ENCODE measurements at regions not wholly inside any gene's neighbourhood (a gene's known extent, or its start where the extent isn't known, plus 50 kb on each side); places are given as distances from the start of the nearest gene placed in this dataset.

DNA sequence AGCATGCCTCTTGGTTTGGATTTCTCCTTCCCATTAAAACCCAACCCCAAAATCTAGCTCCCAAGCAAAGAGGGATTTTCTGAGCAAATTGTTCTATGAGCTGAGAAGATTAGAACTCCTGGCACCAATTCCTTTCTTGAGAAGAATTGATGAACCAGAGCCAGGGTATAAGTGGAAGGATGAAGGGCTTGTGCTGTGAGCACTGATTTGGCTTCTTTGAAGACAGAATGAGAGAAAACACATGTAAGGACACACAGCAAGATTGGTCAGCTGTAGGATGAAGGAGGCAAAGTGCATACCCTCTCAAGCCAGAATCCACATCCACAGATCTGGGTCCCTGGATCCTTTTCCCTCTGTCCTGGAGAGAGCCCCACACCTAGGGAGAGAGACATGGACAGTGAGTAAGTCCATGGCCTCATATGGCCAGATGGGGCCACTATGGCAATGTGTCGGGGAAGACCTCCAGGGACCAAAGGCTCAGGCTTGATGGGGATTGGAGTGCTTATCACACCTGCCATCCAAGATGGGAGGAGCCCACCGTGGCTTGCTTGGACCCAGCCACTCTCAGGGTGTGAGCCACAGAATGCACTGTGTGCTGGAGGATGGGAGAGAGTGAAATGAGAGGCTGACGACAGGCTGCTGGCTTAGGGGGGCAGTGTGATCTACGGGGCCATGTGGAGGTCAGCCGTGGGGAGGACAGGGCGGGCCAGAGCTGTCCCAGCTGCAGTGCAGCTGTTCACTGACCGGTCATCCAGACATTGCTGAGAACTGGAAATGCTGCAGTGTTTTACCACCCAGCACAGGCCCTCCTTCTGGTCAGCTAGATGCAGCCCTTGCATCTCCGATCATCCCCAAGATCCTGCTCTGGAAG is 339.8 kb downstream of the CYP26B1 start:
- peak; percentile 23 for DNase-seq

DNA sequence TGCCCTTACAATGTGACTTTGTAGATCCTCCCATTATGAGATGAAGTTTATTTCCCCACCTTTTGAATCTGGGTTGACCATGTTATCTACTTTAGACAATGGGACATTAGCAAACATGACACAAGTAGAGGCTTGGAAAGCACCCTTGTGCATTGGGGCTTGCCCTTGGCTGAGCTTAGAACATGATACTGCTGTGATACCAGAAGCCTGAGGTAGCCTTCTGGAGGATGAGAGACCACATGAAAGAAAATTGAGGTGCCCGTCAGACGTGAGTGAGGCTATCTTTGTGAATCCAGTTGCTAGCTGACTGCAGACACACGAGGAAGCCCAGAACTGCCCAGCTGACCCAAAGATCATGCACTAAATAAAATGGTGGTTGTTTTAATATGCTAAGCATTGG is 341.2 kb downstream of the CYP26B1 start:
- DNase-seq, result peak; percentile 35

DNA sequence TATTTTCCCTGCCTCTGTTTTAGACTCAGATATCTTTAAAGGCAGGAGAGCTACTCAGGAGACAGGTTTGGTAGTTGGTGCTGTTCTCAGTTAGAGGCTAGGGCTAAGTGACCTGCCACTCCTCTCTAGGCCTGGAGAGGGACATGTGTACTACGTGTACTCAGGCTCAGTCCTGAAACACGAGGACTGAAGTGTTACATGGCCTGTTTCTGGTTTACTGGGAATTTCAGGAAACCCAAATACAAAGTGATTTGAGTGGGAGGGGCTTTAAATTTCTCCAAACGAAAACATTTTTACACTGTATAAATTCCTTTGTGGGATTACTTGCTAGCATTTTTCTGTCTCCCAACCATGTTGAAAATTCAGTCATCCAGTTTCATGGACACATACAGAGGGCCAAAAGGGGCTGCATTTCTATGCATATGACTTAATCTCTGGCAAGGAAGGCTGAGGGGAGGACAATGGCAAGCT is 343.3 kb downstream of the CYP26B1 start:
- DNase-seq, result peak; percentile 55

DNA sequence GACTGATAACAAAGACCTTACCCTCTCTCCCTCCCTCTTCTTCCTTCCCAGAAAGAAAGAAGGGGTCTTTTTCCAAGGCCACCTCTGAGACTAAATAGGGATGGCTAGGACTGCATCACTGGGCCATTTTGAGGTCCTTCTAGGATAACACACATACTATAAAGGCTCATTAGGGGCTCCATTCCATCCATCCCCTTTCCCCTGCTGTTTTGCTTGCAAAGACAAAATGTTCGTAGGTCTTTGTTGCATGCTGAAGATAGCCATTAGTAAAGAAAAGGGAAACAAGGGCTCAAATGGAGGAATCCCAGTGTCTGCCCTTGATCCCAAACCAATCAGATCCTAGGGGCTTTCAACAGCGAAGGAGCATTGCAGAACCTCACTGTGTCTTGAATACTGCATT is 344.3 kb downstream of the CYP26B1 start:
- DNase-seq, result peak; percentile 20

DNA sequence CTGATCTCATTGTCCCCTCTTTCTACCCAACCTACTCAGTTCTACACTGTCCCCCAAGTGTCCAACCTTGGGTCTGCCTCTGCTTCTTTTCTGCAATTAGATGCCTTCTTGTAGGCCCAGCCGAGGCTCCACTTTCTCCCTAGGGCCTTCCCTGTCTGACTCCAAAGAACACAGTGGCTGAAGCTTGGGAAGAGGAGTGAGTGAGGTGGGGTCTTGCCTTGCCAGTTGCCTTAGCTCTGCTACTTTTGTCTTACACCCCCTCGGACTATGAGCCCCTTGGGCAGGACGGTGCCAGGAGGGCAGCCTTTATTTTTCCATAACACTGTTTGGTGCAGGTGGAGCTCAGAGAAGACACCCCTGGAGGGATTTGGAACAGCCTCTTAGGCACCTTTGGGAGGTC is 345.1 kb downstream of the CYP26B1 start:
- peak; percentile 38 for DNase-seq

DNA sequence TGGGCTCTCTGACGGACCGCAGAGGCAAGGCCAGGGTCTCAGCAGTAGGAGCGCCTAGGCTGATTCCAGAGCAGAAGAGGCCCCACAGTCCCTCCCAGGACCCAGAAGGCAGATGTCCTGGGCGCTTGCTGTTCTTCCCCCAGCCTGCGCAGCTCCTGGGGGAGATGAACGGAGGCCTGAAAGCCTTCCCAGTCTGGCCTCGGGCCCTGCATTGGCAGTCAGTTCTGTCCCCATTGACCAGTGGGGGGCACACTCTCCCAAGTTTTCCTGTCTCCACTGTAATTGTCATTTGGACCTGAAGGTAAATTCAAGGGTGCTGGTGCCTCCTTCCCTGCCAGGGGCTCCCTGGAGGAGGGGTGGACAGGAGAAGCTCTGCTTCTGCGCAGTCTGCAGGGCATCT is 345.7 kb downstream of the CYP26B1 start:
- DNase-seq, result peak; percentile 89

DNA sequence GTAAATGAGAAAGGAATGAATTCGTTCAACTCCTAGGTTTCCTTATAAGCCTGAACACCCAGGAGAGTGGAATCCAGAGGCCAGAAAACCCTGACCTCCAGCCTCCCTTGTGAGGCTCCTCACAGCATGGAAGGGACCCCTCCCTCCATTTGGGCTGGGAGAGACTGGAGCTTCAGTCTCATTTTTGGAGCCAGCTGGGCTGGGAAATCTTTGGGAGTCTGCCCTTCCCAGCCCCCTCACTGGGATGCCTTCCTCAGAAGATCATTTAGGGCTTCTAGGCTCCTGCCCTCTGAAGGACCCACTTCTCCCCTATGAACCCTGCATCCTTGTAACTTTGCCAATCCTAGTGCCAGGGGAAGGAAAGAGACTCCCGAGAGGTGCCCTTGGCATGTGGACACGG is 346.1 kb downstream of the CYP26B1 start:
- DNase-seq, result peak; percentile 37

DNA sequence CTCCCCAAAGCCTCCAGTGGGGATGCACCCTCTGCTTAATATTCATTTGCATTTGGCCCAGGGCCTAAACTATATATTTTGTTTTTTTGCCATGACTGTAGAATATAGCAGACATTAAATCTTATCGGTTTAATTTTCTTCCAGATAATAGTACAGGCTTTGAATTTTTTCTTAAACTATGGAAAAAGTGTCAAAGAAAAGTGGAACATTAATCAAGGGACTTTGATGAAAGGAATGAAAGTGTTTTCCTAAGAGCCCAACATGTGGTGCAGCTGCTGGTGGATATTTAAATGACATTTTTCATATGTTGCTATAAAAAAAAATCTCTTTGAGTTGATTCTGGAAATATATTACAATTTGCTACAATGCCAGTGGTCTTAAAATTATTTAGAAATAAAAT is 346.8 kb downstream of the CYP26B1 start:
- DNase-seq, result no peak

DNA sequence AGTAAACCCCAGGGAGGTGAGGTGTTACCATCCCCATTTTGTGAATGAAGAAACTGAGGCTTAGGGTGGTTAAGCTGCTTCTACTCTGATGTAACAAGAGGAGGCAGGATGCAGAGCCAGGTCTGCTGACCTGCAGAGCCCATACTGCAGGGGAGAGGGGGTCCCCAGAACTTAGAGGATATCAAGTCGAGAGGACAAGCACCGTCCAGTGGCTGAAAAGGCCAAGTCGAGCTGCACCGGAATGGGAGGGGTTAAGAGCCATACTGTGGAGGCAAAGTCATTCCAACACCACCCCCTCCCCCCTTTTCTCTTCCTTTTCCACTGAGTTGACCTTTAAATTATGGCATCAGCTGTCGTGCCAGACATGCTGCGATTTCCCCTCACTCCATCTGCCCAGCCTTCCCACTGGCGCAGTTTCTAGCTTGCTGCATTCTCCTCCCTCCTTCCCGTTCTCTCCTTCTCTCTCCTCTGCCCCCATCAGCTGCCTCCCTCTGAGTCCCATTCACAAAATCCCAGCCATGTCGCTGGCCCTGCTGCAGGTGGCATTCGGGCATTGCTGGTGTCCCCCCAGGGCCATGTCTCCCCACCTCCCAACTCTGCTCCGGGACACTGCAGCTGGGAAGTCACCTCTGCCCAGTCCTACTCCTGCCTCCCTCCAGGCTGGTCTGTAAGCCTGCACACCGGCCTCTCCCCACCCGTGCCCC is 346.9 kb downstream of the DYSF start:
- DNase-seq, result peak; percentile 41

DNA sequence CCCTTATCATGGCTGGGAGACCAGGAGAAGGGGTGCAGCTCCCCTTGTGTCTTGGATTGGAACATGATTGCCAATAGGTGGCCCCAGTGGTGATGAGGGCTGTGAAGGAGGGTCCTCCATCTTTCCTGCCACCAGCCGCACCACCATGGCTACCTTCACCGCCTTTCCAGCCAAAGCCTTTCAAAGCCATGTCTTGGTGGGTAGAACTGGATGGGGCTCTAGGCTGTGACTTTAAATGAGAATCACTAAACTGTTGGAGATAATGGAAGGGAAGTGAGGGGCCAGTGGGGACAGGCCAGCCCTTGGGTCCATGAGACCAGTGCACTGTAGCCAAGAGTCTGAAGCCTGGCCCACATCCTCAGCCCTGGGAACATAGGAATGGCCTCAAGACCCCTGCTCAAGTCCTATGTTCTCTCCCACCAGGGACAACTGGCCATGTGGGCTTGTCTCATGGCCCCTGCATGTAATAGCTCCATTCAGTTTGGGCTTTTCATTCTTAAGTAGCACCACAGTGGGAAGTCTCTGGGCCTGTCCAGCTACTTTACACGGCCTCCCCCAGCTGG is 345.7 kb downstream of the DYSF start:
- no peak for DNase-seq

DNA sequence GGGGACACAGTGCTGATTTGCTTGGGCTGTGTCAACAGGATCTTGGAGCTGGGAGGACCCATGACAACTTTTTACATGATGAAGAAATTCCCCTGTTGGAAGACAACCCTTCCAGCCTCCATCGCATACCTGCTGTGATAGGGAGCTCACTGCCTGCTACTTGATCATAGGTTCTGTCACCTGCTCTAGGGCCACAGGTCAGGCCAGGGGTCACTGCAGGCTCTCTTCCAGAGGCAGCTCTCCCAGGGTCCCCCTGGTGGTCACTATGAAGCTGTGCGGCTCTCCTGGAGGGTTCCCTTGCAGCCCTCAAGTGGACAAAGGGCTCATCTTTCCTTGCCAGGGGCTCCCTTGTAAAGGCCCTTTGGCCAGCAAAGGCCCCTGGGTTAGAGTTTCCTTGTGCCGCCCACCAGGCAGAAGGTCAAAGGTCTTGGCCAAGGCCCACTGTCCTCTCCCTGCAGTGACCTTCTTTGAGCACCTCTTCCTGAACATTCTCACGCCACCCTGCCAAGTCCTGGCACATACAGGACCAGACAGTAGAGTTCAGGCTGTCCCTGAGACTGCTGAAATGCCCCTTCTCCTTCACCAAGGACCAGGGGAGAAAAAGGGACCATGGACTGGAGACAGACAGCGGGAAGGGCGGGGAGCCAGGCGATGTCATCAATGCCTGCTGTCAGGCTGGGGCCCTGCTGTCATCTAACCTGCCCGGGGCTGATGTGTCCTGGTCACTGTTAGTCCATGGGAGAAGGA is 345.1 kb downstream of the DYSF start:
- DNase-seq, result peak; percentile 83

DNA sequence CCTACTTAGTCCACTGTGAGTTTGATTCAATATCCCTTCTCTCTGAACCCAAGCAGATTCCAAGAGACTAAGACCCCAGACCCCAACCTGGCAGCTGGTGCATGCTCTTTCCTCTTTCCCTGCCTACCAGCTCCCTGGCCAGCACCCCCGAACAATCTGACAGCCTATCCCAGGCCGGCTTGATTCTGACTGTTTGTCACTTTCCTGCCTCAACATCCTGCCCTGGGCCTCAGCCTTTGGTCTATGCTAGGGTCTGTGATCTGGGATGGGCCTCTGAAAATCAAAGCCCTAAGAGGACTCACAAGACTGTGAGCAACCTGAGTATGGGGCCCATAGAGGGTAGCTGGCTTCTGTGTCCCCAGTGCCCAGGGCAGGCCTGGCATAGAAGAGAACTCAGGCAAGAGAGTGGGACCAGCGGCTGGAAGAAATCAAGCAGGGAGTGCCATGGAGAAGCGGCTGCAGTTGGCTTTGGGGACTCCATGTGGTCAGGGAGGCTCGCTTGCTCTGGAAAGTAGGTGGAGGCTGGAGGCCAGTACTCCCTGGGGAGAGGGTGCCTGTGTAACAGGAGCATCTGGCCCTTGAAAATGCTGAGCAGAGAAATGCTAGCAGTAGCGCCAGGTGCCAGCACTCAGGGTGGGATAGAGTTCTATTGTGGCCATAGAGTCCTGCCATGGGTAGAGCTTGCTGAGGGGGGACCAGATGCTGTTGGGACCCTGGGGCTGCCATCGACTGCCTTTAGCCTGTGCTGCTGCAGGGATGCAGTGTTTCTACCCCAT is 343.9 kb downstream of the DYSF start:
- DNase-seq, result peak; percentile 44

DNA sequence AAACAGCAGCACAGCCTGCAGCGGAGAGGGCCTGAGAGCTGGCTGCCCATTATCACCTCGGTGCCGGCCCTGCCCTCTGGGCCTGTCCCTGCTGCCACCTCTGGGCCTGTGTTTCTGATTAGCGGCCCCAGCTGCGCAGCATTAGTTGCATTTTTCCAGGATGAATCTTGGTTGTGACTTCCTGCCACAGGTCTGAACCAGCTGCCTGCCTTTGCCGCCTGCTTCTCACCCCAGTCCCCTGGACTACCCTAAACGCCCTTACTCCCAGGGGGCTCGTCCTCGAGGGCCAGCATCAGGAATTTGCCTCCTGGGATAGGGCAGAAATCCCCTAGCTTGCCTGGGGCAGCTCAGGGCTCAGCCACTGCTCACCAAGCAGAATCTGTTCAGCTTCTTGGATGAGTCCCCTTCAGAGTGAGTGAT is 342.8 kb downstream of the DYSF start:
- peak; percentile 96 for DNase-seq

DNA sequence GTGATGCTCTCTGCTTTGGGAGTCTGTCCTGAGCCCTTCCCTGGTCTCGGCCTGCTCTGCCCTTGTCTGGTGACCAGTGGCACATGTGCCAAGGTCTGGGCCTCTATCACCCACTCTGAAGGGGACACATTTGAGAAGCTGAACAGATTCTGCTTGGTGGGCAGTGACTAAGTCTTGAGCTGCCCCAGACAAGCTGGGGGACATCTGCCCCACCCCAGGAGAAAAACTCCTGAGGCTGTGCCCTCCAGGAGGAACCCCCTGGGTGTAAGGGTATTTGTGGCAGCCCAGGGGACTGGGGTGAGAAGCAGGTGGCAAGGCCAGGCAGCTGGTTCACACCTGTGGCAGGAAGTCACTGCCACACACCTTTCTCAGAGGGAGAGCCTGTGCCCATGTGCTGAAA is 342.1 kb downstream of the DYSF start:
- DNase-seq, result no peak

DNA sequence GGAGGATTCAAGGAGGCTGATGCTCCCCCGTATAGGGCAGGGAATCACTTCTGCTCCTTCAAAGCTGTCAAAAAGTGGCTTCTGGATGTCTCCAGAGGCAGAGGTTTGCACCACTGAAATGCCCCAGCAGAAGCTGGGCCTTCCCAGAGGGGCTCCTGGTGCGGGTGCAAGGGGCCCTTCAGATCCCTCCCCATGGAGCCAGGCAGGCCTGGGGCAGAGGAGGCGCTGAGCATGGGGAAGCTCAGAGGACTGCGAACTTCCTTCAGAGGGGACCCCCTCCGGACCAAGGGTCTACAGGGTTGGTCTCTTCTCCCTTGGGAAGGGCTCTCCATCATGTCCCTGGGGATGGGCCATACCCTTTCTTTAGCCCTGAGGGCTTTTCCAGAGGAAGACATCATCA is 341.2 kb downstream of the DYSF start:
- no peak for DNase-seq

DNA sequence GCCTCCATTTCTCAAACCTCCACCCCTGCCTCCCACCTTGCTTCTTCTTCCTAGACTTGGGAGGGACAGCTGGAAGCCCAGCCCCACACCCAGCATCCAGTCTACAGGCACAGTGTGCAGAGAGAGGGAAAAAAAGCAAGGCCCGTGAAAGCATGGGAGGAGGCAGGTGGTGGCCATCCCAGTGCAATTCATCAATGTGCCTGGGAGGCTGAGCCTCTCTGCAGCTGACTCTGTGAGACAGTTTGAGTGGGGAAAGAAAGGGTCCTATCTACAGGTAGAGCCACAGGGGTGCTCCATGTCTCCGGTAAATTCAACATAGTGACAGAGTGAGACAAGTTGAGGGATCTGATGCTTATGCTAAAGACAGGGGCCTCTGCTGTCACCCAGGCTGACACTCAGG is 340.6 kb downstream of the DYSF start:
- DNase-seq, result no peak

DNA sequence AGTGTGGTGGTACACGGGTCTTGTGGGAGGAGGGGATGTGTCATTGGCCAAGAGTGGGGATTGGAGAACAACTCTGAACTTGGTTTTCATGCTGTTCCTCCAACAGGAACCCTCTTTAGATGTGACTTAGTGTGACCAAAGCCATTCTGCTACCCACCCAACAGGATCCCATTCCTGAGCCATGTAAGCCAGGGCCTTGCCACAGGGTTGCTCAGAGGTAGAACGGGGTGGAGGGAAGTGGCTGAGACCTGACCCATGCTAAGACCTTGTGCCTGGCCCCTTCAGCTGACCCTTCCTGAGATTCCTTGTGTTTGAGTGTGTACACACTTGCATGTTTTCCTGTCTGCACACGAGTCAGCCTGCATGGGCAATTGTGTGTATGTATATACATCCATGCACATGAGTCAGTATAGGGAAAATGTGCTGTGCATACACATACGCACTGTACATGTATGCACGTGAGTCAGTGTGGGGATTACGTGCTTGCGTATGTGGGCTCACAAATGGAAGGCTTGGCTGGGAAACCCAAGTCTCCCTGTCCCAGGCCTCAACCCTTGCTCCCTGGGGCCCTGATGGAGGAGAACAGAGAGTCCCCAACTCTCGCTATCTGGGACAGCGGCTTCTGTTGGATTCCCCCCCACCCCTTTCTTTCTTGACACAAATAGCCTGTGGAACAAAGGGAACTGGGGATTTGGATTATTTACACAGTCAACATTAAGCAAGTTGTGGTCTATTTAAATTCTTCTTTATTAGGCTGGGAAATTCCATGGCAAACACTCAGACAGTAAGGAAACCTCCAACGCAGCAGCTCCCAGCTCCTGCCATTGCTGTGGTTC is 339.8 kb downstream of the DYSF start:
- DNase-seq, result no peak

DNA sequence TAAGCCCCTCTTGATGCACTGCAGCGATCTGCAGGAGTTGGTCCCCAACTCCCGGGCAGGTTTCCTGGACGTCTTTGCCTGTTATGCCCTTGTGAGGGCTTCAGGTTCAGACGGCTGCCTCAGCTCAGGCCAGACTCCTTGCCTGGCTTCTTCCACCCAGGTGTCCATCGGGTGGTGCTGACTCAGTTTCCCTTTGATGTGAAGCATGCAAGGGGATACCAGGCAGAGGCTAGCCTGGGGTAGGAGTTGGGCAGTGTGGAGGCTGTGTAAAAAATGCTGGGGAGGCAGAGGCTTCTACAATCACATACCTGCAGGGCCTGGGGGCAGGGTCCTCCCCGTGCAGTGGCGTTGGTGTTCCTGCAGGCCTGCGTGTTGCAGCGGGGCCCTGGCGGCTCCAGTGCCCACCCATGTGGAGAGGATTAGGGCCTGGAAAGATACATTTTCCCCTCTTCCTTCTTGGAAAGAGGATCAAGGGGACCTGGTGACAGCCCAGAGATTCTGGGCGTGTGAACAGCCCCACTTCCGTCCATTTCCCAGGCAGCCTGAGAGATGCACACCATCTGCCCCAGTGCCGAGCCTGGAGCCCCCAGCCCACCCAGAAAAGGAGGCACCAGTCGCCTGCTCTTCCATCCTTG is 338.3 kb downstream of the DYSF start:
- peak; percentile 48 for DNase-seq

DNA sequence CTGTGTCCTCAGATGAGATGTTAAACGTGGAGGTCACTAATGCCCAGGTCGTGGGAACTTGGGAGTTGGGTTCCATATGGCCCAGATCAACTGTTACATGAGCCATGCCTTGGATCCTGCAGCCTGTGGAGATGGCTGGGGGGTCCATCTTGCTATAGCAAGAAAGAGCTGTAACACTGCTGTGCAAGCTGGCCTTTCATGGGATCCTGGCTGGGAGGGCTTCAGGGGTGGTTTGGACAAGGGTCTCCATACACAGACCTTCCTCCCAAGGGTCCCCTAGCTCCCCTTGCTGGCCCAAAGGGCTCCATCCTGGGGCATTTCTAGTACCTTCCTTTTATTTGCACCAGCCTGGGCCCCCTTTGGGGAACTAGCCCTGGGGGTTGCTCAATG is 337.7 kb downstream of the DYSF start:
- DNase-seq, result no peak

DNA sequence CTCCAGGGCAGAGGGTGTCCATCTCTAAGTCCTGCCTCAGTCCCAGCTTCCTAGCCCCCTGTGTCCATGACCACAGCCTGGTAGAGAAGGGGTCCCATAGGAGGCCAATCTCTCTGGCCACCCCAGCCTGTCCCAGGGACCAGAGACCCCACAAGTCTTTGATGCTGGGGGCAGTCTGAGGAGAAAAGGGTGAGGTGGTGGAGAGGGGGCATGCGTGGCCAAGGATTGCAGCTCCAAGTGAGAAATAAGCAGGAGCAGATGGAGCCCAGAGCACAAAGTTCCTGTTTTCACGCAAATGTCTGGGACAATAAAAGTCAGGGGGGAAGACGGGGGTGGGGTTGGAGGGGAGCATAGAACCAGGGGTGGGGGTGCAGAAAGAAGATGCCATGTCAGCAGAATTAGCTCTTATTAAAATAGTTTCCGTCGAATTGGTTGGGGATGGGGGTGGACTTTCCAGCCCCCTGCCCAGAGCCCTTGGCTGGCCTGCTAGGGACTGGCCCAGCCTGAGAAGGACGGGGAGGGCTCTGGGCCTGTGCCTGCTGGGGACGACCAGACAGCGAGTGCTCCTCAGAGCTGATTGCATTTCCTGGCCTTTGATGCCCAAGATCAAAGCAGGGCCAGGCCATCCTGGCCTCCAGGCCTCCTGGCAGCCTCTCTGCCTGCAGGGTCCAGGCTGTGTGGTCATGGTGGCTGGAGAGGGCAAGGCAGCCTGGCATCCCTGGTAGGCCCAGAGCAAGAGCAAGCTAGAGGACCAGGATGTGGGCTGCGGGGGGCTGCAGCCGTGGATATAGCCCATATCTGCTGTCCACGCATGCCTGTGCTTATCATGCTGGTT is 337.1 kb downstream of the DYSF start:
- peak; percentile 84 for DNase-seq

All from islet precursor cell (in vitro differentiated cells).